ENCODE measurements at regions not wholly inside any gene's neighbourhood (a gene's known extent, or its start where the extent isn't known, plus 50 kb on each side); places are given as distances from the start of the nearest gene placed in this dataset.

- H3K4me3 ChIP-seq = no peak overlapping the region
- FAIRE-seq (no peak), ATAC-seq (peak in 2 of 4 donors; percentile 64 to 66), DNase-seq (no peak)
- H3K27me3 ChIP-seq = no peaks in the 10 kb centered on the region
- no peaks in the 10 kb centered on the region for H3K36me3 ChIP-seq
- no peak for TF ChIP-seq CTCF (IDR thresholded peaks at IDR 0.05)
- intact Hi-C loops (cut with DNase I) = no loop called here
- H3K27ac ChIP-seq = no peak overlapping the region
- H3K4me1 ChIP-seq = no peaks in the 10 kb centered on the region
- H3K9me3 ChIP-seq = no peaks in the 10 kb centered on the region
- 44 to 69% methylated on average over 3 of the region's 3 CpGs for WGBS, 2 donors
These were observed 50.0 kb upstream of the ITGA4 start for GRCh38 chr2:181407171-181407570.

Small RNA genes in the stretch of these regions (microRNA-seq; reads per million reads assigned to microRNA genes)
- gene MIR4437 = 0 reads per million in 2 donors
